Stimulated activated CD4-positive, alpha-beta T cell treated with anti-CD3 and anti-CD28 coated beads, Interleukin-12 subunit alpha, Interleukin-12 subunit beta, amount 100 ng/mL, for 24 hours (primary cell): ENCODE measurements at regions not wholly inside any gene's neighbourhood (a gene's known extent, or its start where the extent isn't known, plus 50 kb on each side); places are given as distances from the start of the nearest gene placed in this dataset.
"Not testable (repeated sequence)": the region's sequence is repeated elsewhere in the genome, so short reads cannot be mapped to it uniquely, and the experiment has no call there.

Source experiments
- DNase-seq, 2 experiments: peaks; one replicate each; pipeline ENCODE4 v3.0.0-alpha.2; 2020; ENCODE audit warnings: low read depth in 2 of 2

- DNase-seq, result not testable (repeated sequence)
Measured at GRCh38 chr15:44849701-44850403, 106.6 kb upstream of the TERB2 start.

GRCh38 chr15:44853304-44853950 is 103.1 kb upstream of the TERB2 start:
- DNase-seq, result peak; percentile 31 to 65

- not testable (repeated sequence) for DNase-seq
Measured at GRCh38 chr15:44854696-44855095, 101.8 kb upstream of the TERB2 start.

GRCh38 chr15:44856284-44856683 is 100.2 kb upstream of the TERB2 start:
- not testable (repeated sequence) for DNase-seq

- DNase-seq, result not testable (repeated sequence)
Measured at GRCh38 chr15:44857164-44857710, 99.2 kb upstream of the TERB2 start.

GRCh38 chr15:44859088-44859487 is 97.4 kb upstream of the TERB2 start:
- not testable (repeated sequence) for DNase-seq

- DNase-seq, result not testable (repeated sequence)
Measured at GRCh38 chr15:44860168-44860567, 96.3 kb upstream of the TERB2 start.

GRCh38 chr15:44861439-44861910 is 95.0 kb upstream of the TERB2 start:
- no peak for DNase-seq

GRCh38 chr15:44861917-44862316 is 94.6 kb upstream of the TERB2 start:
- no peak for DNase-seq

GRCh38 chr15:44862866-44863265 is 93.6 kb upstream of the TERB2 start:
- DNase-seq, result not testable (repeated sequence)

- DNase-seq, result not testable (repeated sequence)
Measured at GRCh38 chr15:44868100-44868499, 88.4 kb upstream of the TERB2 start.

- not testable (repeated sequence) for DNase-seq
Measured at GRCh38 chr15:44870125-44870524, 86.4 kb upstream of the TERB2 start.

GRCh38 chr15:44873103-44873502 is 83.4 kb upstream of the TERB2 start:
- no peak for DNase-seq

- no peak for DNase-seq
Measured at GRCh38 chr15:44879066-44879465, 77.4 kb upstream of the TERB2 start.

GRCh38 chr15:44882499-44882968 is 74.0 kb upstream of the TERB2 start:
- DNase-seq, result peak; percentile 11 to 31

GRCh38 chr15:44883199-44883877 is 73.1 kb upstream of the TERB2 start:
- no peak for DNase-seq

- not testable (repeated sequence) for DNase-seq
Measured at GRCh38 chr15:44898890-44899651, 57.4 kb upstream of the TERB2 start.

GRCh38 chr15:44899775-44900174 is 56.7 kb upstream of the TERB2 start:
- not testable (repeated sequence) for DNase-seq

- DNase-seq, result not testable (repeated sequence)
Measured at GRCh38 chr15:44900796-44901195, 55.7 kb upstream of the TERB2 start.

GRCh38 chr15:44903281-44903680 is 53.2 kb upstream of the TERB2 start:
- not testable (repeated sequence) for DNase-seq

- not testable (repeated sequence) for DNase-seq
Measured at GRCh38 chr15:44904651-44905340, 51.7 kb upstream of the TERB2 start.
